Keratinocyte (primary cell): ENCODE measurements at regions not wholly inside any gene's neighbourhood (a gene's known extent, or its start where the extent isn't known, plus 50 kb on each side); places are given as distances from the start of the nearest gene placed in this dataset.

Source experiments
- DNase-seq: peaks from one replicate; pipeline ENCODE4 v3.0.0-alpha.2; 2011; ENCODE audit warnings: low read depth, missing footprints, low spot score
- FAIRE-seq: peaks from 2 replicates; lab custom pipeline; 2011; peaks lifted over from hg19 to GRCh38; lab: Jason Lieb, UNC
- H2AFZ ChIP-seq: 2 replicates; pipeline ENCODE4 v1.6.0; 2012; ENCODE audit warnings: low read length, control low read depth, inconsistent platforms; ENCODE audit not compliant: control insufficient read depth
- H3K27ac ChIP-seq: 2 replicates; pipeline ENCODE4 v1.5.1; 2011; ENCODE audit warnings: low read length; ENCODE audit not compliant: control insufficient read depth, insufficient read depth
- H3K27me3 ChIP-seq: 3 replicates; pipeline ENCODE4 v1.6.0; 2011; ENCODE audit warnings: low read length; ENCODE audit not compliant: control insufficient read depth, insufficient read depth; ENCODE audit errors: extremely low read depth
- H3K36me3 ChIP-seq, 2 experiments: 2 replicates in 1 of 2; 3 replicates in 1 of 2; pipeline ENCODE4 v1.5.1; 2011; ENCODE audit warnings: low read length in 2 of 2, mild to moderate bottlenecking in 1 of 2; ENCODE audit not compliant: control insufficient read depth in 2 of 2, insufficient read depth in 2 of 2; ENCODE audit errors: extremely low read depth in 1 of 2
- H3K4me1 ChIP-seq: 3 replicates; pipeline ENCODE4 v1.5.1; 2011; ENCODE audit warnings: low read length; ENCODE audit not compliant: control insufficient read depth, insufficient read depth; ENCODE audit errors: extremely low read depth
- H3K4me2 ChIP-seq: 3 replicates; pipeline ENCODE4 v1.6.0; 2011; ENCODE audit warnings: low read depth, low read length; ENCODE audit not compliant: control insufficient read depth, insufficient read depth; ENCODE audit errors: extremely low read depth
- H3K4me3 ChIP-seq, 3 experiments: fragments of 200-600 bp in 1 of 3; sonication (generic) in 1 of 3; 2 replicates in 2 of 3; 3 replicates in 1 of 3; pipeline ENCODE4 v1.5.1; 2011 to 2016; ENCODE audit warnings: low read length in 3 of 3, mild to moderate bottlenecking in 3 of 3, control low read depth in 2 of 3, inconsistent platforms in 1 of 3, low read depth in 1 of 3, mixed read lengths in 1 of 3, mixed run types in 1 of 3, moderate library complexity in 1 of 3; ENCODE audit not compliant: control insufficient read depth in 2 of 3, insufficient read depth in 2 of 3; ENCODE audit errors: extremely low read depth in 1 of 3
- H3K79me2 ChIP-seq: 2 replicates; pipeline ENCODE4 v1.6.0; 2012; ENCODE audit warnings: low read length; ENCODE audit not compliant: control insufficient read depth, insufficient read depth
- H3K9ac ChIP-seq: 3 replicates; pipeline ENCODE4 v1.6.0; 2011; ENCODE audit warnings: low read length; ENCODE audit not compliant: control insufficient read depth, insufficient read depth; ENCODE audit errors: extremely low read depth
- H3K9me1 ChIP-seq: 3 replicates; pipeline ENCODE4 v1.6.0; 2011; ENCODE audit warnings: low read length; ENCODE audit not compliant: control insufficient read depth, insufficient read depth; ENCODE audit errors: extremely low read depth
- H3K9me3 ChIP-seq: 2 replicates; pipeline ENCODE4 v1.5.1; 2012; ENCODE audit warnings: low read depth, low read length; ENCODE audit not compliant: control insufficient read depth
- H4K20me1 ChIP-seq: 3 replicates; pipeline ENCODE4 v1.6.0; 2011; ENCODE audit warnings: low read length; ENCODE audit not compliant: control insufficient read depth, insufficient read depth; ENCODE audit errors: extremely low read depth
- CTCF ChIP-seq, 3 experiments: IDR thresholded peaks in 1 of 3; conservative IDR thresholded peaks in 1 of 3; optimal IDR thresholded peaks in 1 of 3; 2 replicates in 2 of 3; 3 replicates in 1 of 3; pipeline versions ENCODE3 to v1.5.1; 2011; ENCODE audit warnings: low read length in 3 of 3, mild to moderate bottlenecking in 3 of 3, moderate library complexity in 2 of 3, control low read depth in 1 of 3, inconsistent platforms in 1 of 3; ENCODE audit not compliant: insufficient read depth in 2 of 3; ENCODE audit errors: extremely low read depth in 1 of 3
- EZH2 ChIP-seq: IDR thresholded peaks from one replicate; pipeline ENCODE4 v1.6.1; 2012; ENCODE audit warnings: inconsistent platforms, mild to moderate bottlenecking, low read length, moderate library complexity
- dilution Hi-C: fragments of 300-500 bp; cut with MboI; formaldehyde crosslinking; loops from one replicate; pipeline ENCODE4 v1.7.0; 2020; ENCODE audit warnings: low sequenced_read_pairs; ENCODE audit not compliant: extremely low pct_ligation_motif_present

- Histone ChIP-seq H2AFZ (no peak overlapping the region), H3K9me1 (no peaks in the 10 kb centered on the region), H4K20me1 (no peaks in the 10 kb centered on the region), H3K36me3 (no peaks in the 10 kb centered on the region), H3K27me3 (no peaks in the 10 kb centered on the region), H3K4me2 (no peak overlapping the region), H3K4me1 (no peaks in the 10 kb centered on the region), H3K9ac (no peak overlapping the region), H3K9me3 (no peaks in the 10 kb centered on the region), H3K27ac (no peak overlapping the region), H3K79me2 (no peaks in the 10 kb centered on the region), H3K4me3 (no peak overlapping the region)
- FAIRE-seq (no peak), DNase-seq (no peak)
- dilution Hi-C loops, result no loop called here
- TF ChIP-seq EZH2 (no peak), CTCF (optimal IDR thresholded peaks at IDR 0.05 in 1 of 3, IDR thresholded peaks at IDR 0.05 in 1 of 3, conservative IDR thresholded peaks at IDR 0.05 in 1 of 3; ENCODE audit: extremely low read depth in 1 of 3, insufficient read depth in 2 of 3, low read length in 3 of 3) (no peak)
These were observed 137.1 kb upstream of the ATP2B1 start for GRCh38 chr12:89845767-89846166.

GRCh38 chr12:89845366-89845765 lies 136.7 kb upstream of the ATP2B1 start:
- TF ChIP-seq EZH2 (no peak), CTCF (optimal IDR thresholded peaks at IDR 0.05 in 1 of 3, IDR thresholded peaks at IDR 0.05 in 1 of 3, conservative IDR thresholded peaks at IDR 0.05 in 1 of 3; ENCODE audit: extremely low read depth in 1 of 3, insufficient read depth in 2 of 3, low read length in 3 of 3) (no peak)
- no peak overlapping the region for H3K9ac ChIP-seq
- H3K9me1 ChIP-seq, result no peaks in the 10 kb centered on the region
- no peaks in the 10 kb centered on the region for H3K4me1 ChIP-seq
- H3K4me2 ChIP-seq, result no peak overlapping the region
- DNase-seq, result no peak
- no peaks in the 10 kb centered on the region for H3K79me2 ChIP-seq
- H4K20me1 ChIP-seq, result no peaks in the 10 kb centered on the region
- H3K36me3 ChIP-seq, result no peaks in the 10 kb centered on the region
- no peak overlapping the region for H3K27ac ChIP-seq
- no peak overlapping the region for H2AFZ ChIP-seq
- no peaks in the 10 kb centered on the region for H3K9me3 ChIP-seq
- no peak for FAIRE-seq
- no peaks in the 10 kb centered on the region for H3K27me3 ChIP-seq
- dilution Hi-C loops, result no loop called here
- no peak overlapping the region for H3K4me3 ChIP-seq
